NCI-H2081 (cell line): ENCODE measurements at regions not wholly inside any gene's neighbourhood (a gene's known extent, or its start where the extent isn't known, plus 50 kb on each side); places are given as distances from the start of the nearest gene placed in this dataset.
A peak's percentile ranks its signal among the peaks of the same experiment; 100 is the strongest.

Experiments used
- DNase-seq, 2 experiments: peaks; one replicate each; lab custom pipeline; 2025; lab: John Stamatoyannopoulos, UW

DNA sequence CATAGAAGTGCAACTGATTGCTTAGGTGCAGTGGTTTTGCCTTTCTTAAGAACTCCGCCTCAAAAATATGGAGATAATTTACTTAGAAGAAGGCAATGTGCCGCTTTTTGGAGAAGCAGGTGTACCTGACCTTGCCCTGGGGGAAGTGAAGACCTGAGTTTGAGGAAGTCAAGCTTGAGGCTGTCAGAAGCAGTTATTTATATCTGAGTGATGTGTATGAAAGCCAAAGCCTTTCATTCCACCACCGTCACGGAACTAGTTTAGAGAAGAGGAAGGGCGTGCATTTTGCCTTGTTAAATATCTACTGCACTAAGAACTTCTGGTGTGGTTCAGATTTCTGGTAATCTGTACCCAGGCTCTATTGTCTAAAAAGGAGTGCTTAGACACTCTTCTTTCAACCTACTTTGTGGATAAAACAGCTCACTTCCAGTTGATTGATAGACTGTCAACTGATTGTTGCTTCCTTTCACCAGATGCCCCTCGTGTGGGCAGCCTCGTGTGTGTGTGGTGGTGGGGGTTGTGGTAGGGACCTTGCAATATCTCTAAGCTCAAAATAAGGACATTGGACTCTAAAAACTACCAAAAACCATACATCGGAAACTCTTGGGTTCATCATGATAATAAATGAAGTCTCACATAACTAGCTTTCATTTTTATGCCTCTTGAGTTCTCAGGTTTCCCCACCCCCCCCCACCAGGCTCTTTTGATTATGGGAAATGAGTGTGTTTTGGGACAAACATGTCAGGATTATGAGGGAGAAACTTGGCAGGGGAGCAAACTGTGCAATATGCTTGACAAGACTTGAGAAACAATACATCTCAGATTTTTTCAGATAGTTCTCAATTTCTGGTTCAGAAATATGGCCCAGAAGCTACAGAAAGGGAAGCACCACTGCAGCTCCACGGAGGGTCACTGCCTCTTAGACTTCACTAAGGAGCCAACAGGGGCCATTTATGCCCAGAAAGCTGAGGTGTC lies 78.6 kb downstream of the ARF6 start:
- DNase-seq: no peak

DNA sequence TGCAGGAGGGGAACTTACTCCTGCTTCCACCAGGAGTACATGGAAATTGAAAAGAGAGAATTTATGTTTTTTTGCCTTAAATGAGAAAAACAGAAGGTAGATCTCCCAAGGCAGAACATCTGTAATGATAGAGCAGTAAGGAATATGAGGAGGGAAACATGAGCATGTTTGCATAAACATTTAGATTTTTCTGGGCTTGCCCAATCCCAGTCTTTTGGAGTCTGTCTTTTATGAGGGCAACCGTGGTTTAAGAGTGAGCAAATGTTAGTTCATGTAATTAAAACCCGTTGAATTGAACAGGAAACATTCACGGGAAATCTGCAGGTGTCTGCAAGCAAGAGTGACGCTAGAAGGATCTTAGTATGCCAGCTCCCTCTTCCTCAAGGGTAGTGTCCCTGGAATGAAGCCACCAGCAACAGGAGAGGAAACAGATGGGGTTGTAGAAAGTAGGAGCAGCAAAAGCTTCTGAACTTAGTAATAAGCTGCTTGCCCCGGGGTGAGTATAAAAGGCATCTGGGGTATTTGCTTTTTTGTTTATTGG lies 79.3 kb downstream of the ARF6 start:
- peak; percentile 25 to 78 for DNase-seq

DNA sequence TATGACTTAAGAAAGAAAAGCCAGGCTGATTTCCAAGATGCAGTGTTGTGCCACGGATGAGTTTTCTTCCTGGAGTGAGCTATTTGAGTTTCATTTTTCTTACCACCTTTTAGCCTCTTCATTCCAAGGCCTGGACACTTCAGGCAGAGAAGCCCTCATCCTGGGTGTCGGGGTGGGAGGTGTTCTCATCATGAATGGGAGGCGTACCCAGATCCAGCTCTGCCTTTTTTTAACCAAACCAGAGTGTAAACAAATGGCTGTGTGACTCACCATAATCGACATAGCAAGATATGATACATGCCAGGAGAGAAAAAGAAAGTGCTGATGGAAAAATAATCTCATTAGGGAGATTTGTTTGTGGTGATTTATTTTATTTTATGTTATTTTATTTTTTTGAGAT lies 79.9 kb downstream of the ARF6 start:
- peak; percentile 28 for DNase-seq

DNA sequence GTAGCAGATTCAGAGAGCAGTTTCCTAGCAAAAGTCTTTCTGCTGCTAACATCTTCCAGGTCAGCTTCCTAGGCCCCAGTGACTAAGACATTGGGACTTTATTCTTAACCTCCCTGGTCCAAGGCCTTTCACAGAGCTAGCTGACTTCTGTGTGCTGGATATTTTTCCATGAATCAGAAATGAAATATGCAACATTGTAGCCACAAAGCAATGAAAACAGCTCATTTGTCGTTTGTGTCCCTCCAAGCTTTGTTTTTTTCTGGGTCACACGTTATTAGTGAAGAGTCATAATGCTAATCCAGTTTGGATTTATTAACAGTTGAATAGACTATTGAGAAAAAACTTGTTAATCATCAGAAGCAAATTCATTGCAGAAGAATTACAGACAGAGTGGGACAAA lies 82.4 kb downstream of the ARF6 start:
- DNase-seq: no peak

DNA sequence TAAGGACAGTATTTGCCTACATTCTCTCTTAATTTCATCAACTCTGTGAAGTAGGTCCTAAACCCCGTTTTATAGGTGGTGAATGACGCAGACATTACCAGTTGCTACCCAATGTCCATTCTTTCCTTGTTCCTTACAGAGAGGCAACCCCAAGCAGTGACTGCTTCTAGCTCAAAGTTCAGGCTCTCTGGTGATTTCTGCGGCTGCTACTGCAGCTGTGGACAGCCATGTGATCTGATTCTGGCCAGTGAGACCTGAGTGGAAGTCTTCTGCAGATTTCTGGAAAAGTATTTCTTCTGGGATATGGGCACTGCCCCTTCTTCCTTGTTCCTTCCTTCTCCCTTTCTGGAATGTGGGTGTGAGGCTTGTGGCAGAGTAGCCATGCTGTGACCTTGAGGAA lies 82.9 kb downstream of the ARF6 start:
- DNase-seq: no peak

DNA sequence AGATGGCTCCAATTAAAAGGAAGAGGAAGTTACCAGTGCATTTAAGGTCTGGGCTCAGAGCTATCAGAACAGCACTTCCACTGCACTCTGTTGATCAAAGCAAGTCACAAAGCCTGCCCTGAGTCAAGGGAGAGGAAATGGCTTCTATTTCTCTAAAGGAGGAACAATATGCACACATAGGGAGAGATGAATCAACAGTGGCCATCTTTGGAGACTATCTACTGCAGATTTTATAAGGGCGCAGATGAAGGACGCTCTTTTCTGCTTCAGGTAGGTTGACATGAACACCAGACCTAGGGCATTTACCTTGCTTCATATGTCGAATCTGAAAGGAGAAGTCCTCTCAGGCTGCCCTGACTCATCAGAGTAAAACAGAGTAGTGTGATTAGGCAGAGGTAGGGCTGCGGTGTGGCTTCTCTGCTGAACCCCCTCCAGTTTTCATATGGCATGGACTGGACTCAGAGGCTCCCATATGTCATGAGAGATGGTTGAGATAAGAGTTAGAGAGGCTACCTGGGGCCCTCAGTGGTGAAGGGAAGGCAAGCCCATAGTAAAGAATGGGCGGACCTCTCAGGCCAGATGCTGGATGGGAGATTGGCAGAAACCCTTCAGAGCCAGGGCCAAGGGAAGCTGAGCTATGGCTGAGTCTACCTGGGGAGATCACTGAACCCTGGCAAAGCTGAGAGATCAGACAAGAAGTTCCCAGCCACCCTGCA lies 84.4 kb downstream of the ARF6 start:
- no peak for DNase-seq

DNA sequence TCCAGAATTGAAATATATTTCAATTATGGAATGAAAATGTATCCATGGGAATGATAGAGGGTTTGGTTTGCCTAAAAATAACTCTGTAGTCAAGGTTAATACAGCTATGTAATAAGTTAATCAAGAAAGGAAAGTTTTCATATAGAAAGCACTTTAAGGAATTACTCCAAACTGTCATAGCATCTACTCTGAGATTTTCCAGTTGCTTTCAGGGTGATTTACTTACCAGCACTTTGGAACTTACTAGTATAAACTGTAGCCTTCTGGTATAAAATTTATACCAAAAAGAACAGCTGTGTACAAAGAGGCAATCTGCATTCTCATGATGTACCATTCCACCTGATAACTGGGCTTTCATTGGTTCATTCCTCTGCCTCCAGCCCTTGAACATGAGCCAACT lies 87.1 kb downstream of the ARF6 start:
- no peak for DNase-seq

DNA sequence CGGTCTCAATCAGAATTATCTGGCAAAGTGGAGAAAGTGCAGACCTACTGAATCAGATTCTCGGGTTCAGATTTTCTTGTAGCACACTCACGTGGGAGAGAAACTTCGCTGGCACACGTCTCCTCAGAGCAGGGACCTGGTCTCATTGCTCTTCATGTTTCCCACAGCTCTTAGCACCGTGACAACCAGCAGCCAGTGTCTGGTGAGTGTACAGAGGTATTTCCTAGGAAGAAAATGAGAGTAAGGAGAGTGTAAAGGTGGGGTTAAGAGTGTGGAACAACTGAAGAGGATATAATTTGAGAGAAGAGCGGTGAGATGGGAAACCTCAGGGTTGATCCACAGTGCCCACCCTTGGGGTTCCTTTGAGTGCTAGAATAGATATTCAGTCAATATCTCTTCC lies 89.2 kb downstream of the ARF6 start:
- no peak for DNase-seq

DNA sequence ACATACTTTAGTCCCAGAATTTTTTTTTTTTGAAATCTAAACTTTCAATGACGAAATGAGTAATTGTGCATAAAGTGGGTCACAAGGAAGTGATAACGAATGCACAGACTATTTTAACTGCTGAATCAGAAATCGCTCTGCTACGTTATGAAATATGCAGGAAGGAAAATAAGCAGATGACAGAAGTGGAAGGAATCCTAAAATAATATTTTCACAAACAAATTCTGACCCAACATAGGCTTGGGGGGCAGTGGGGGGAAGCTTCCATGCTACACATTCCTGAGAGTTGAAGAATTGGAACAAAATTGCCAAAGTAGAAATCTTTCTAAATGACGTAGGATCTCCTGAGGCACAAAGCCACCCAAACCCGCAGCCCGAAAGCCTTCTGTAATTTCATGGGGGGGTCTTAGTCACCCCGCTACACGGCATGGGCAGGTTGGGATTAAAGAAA lies 89.6 kb downstream of the ARF6 start:
- DNase-seq: no peak

DNA sequence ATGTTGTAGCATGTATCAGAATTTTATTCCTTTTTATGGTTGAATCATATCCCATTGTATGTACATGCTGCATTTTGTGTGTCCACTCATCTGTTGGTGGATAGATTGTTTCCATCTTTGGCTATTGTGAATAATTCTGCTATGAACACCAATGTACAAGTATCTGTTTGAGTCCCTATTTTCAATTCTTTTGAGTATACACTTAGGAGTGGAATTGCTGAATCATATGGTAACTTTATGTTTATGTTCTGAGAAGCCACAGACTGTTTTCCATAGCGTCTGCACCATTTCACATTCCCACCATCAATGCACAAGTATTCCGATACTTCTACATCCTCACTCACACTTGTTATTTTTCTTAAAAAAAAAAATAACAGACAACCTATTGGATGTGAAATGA lies 91.5 kb downstream of the ARF6 start:
- DNase-seq: no peak

DNA sequence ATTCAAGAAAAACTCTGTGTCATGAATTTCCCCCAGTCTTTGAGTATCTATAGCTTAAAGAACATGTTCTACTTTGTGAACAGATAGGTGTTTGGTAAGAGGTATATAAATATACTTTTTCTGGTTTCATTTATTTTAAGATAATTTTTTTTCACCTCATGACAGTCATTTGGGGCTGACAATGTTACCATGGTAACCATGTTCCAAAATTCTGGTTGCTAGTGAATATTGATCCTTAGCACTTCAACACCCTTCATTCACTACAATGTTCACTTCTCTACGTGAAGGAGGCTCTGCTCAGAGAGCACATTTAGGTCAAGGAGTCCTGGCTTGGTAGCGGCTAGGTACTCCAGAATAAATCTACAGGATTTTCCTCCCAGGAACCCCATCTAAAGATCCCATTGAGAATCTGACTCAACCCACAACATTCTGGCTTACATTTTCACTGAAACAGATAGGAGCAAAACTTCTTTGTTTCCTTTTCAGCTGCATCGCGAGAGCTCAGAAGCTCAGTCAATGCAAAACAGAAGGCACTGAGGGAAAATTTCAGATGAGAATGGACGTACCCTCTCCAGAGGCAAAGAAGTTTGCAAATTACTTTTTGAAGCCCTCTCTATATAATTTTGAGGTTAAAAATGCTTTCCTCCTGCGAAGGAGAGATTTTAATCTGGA lies 93.6 kb downstream of the ARF6 start:
- no peak for DNase-seq

DNA sequence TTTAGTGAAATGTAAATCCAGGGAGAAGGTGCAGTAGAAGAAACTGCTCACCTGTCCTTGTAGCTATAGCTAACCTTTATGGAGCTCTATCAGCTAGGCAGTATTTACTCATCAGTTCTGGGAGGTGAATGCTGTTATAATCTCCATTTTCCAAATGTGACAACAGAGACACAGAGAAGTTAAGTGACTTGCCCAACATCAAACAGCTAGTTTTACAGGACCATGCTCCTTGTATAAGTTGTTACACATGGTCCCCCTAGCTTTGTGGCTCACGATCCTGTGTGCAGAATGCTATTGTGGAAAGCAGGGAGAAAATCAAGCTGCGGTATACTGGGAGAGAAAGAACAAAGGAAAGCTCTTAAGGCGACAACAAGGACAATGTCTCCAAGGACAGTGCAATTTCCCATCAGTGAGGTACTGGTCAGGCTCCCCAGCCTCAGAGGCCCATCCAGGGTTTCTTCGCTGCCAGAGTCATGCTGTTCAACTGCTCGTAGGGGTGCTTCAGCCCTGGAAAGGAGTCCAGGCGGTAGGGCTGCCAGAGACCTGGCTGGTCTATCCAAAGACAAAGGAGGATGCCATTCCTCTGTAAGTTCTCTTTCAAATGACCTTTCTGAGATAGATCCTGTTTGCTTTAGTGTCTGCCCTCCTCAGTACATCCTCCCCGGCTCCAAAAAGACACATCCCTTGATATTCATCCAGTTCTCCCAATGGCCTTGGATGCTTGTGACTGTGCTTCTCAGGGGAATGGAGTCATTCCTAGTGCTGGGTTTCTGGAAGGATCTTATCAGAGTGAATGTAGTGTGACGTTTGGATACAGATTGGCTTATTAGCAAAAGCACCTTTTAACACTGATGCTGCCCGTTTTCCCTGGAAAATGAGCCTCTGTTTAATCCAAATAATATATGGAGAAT lies 95.5 kb downstream of the ARF6 start:
- DNase-seq: no peak

DNA sequence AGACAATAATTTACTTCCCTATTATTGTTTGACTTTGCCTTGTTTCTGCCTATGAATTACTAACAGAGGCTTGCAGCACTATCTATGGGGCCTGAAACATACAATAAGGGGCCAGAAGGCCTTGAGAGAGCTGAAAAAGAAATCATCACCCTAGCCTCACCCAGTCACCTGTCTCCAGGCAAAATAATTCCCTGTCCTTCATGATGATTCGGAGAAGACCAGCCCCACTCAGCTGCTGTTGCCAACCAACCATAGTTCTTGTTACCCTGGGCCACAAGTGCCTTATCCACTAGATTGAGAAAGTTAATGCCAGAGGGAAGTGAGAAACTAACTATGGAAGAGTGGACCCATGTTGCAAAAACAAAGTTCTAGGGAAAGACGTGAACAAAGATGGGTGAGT lies 97.1 kb downstream of the ARF6 start:
- no peak for DNase-seq

DNA sequence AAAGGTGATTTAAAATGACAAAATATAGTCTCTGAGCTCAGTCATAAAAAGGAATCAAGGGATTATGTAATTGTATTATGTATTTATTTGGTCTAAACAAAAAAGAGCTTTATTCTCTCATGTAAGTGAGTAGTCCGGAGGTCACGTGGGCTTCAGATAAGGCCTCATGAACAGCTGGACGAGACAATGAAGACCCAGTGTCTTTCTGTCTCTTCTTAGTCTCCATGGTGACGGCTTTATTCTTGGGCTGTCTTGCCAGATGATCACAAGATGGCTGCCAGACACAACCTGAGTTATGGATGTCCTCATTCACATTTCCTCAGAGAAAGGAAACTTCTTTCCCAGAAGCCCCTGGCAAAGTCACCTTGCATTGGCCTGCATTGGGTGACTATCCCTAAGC lies 98.6 kb downstream of the ARF6 start:
- DNase-seq: no peak

DNA sequence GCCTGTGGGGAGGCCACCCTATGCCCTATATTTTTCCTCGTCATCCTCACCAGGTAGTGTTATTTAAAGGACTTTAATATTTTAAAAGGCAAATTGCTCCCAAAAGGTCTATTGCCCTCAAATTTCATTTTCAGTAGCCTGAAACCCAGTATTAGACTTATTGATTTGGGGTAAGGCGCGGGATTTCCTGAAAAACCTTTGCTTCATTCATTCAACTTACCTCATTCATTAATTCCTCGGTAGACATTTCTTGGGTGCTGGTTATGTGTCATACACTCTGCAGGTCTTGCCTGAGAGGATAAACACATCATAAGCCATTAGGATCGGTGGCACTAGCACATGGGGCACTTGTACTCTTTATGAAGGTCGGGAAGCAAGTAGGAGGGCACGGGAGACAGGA lies 99.2 kb downstream of the ARF6 start:
- DNase-seq: no peak

DNA sequence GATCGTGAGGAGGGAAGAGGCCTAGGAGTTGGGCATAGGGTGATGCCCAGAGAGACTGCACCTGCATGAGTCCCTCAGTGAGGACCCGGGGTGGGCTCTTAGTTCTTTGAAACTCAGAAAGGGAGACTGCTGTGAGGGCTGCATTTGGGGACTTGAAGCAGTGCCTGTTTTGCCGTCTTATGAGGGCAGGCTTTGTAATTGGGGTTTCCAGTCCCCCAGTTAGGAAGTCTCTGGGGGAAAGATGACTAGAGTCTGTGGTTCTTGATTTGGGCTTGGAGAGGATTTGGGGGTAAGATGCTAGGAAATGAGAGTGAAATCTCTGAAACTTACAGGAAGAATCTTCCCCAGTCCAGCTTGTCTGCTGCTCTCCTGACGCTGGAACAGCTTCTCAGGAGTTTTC lies 99.6 kb downstream of the ARF6 start:
- no peak for DNase-seq

DNA sequence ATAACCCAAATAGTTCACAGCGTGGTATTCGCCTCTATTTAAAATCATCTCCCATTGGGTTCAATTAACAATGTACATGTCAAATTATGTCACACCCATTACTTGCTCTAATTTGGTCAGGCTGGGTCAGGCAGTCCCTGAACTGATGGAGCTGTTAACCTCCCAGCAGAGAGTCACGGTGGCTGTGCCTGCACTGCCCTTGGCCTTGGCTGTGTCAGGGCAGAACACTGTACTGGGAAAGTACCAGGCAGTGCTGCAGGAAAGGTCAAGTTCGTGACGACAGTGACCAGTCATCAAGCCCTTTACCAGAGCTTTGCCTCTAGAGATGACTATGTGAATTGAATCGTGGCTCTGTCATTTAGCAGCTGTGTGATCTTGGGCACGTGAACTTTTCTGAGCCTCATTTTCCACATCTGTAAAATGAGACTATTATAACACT lies 100.0 kb downstream of the ARF6 start:
- DNase-seq: no peak

DNA sequence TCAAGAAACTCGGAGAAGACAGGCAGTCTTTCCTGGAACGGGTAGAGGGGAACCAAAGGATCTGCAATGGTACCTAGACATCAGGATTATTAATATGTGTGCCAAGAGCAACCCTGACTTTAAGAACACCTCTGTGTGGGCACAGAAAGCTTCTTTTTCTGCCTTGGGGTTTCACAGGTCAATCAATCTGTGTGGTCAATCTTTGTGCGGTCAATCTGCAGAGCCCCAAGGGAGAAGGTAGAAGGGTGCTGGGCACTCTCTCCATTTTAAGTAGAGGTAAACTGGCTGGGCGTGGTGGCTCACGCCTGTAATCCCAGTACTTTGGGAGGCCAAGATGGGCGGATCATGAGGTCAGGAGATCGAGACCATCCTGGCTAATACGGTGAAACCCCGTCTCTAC lies 100.7 kb downstream of the ARF6 start:
- no peak for DNase-seq

DNA sequence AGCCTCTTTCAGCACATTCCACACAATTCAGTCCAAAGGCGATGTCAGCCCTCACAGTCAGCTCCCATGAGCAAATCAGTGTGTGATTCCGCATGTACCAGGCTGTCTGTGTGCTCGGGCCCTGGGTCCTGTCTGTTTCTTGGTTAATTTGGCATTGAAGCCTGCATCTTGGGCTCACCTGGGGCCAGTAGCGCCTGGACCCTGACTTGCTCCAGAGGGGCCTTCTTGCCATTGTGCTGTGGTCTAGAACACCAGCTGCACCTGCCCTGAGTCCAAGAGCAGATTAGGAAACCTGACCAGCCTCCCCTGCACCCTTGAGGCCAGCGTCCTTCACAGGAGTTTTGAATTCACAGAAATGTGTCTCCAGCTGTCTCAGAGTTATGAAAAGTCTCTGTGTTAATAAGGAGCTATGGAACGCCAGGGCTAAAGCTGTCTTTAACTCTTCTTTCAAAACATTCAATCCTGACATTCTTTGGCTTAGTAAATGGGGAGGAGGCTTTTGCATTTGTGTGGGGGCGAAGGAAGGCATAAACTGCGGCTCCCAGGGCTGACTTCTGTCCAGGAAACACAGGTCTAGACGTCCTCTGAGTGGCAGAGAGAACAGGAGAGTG lies 102.2 kb downstream of the ARF6 start:
- no peak for DNase-seq

DNA sequence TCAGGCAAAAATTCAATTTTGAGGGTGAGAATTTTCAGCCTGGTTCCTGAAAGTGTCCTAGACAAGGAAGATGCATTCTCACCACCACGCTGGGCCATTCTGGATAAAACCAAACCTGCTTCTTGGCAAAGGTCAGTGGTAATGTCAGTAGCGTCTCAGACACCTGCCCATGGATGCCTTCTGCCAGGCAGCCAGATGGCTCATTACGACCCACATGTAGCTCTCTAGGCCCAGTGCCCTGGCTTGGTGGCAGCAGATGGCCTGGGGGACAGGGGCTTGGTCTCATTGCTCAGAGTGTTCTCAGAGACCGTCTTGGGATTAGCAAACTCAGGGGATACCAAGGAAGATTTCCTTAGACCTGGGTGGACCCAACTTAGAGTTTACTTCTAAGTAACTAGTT lies 105.1 kb downstream of the ARF6 start:
- DNase-seq: no peak
